ENCODE measurements at regions not wholly inside any gene's neighbourhood (a gene's known extent, or its start where the extent isn't known, plus 50 kb on each side); places are given as distances from the start of the nearest gene placed in this dataset.

- DNase-seq: no peak
Observed at GRCh38 chr14:87712396-87713090, 280.4 kb downstream of the GALC start.

GRCh38 chr14:87705439-87705896 lies 287.5 kb downstream of the GALC start:
- no peak for DNase-seq

GRCh38 chr14:87698481-87698880 lies 294.5 kb downstream of the GALC start:
- DNase-seq: no peak

- DNase-seq: no peak
Observed at GRCh38 chr14:87696485-87696884, 296.5 kb downstream of the GALC start.

- no peak for DNase-seq
Observed at GRCh38 chr14:87691042-87691881, 301.7 kb downstream of the GALC start.

- no peak for DNase-seq
Observed at GRCh38 chr14:87690076-87690613, 302.8 kb downstream of the GALC start.

GRCh38 chr14:87688524-87688923 lies 304.5 kb downstream of the GALC start:
- DNase-seq: no peak

- no peak for DNase-seq
Observed at GRCh38 chr14:87687420-87687819, 305.6 kb downstream of the GALC start.

- DNase-seq: no peak
Observed at GRCh38 chr14:87686746-87687145, 306.2 kb downstream of the GALC start.

- no peak for DNase-seq
Observed at GRCh38 chr14:87679866-87680265, 313.1 kb downstream of the GALC start.

- no peak for DNase-seq
Observed at GRCh38 chr14:87678624-87679023, 314.4 kb downstream of the GALC start.

- no peak for DNase-seq
Observed at GRCh38 chr14:87676814-87677437, 316.1 kb downstream of the GALC start.

- no peak for DNase-seq
Observed at GRCh38 chr14:87667659-87668058, 325.3 kb downstream of the GALC start.

- DNase-seq: no peak
Observed at GRCh38 chr14:87656315-87656714, 336.7 kb downstream of the GALC start.

- no peak for DNase-seq
Observed at GRCh38 chr14:87652278-87652677, 340.7 kb downstream of the GALC start.

GRCh38 chr14:87644689-87645088 lies 348.3 kb downstream of the GALC start:
- no peak for DNase-seq

- DNase-seq: no peak
Observed at GRCh38 chr14:87643005-87643404, 350.0 kb downstream of the GALC start.

GRCh38 chr14:87640553-87640952 lies 352.4 kb downstream of the GALC start:
- no peak for DNase-seq

- DNase-seq: no peak
Observed at GRCh38 chr14:87638196-87638595, 354.8 kb downstream of the GALC start.

- no peak for DNase-seq
Observed at GRCh38 chr14:87635442-87635841, 357.5 kb downstream of the GALC start.

- DNase-seq: no peak
Observed at GRCh38 chr14:87632796-87633195, 360.2 kb downstream of the GALC start.

- no peak for DNase-seq
Observed at GRCh38 chr14:87630846-87631245, 362.1 kb downstream of the GALC start.

- no peak for DNase-seq
Observed at GRCh38 chr14:87629788-87630187, 363.2 kb downstream of the GALC start.

All from T-helper 1 cell (primary cell).